Stimulated activated CD8-positive, alpha-beta memory T cell treated with anti-CD3 and anti-CD28 coated beads, Interleukin-15, amount 100 ng/mL, for 1 hour (primary cell): ENCODE measurements at regions not wholly inside any gene's neighbourhood (a gene's known extent, or its start where the extent isn't known, plus 50 kb on each side); places are given as distances from the start of the nearest gene placed in this dataset.
"Not testable (repeated sequence)": the region's sequence is repeated elsewhere in the genome, so short reads cannot be mapped to it uniquely, and the experiment has no call there.

Experiments
- DNase-seq: peaks from one replicate; pipeline ENCODE4 v3.0.0-alpha.2; 2020; ENCODE audit warnings: low read depth

DNA sequence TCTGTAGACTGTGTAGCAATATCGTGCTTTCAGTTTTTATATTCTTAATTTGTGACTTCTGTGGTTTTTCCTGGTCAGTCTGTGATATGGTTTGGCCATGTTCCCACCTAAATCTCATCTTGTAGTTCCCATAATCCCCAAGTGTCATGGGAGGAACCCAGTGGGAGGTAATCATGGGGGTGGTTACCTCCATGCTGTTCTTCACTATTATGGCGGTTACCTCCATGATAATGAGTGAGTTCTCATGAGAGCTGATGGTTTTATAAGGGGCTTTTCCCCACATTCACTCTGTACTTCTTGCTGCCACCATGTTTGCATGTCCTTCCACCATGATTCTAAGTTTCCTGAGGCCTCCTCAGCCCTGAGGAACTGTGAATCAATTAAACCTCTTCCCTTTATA lies 169.8 kb downstream of the LEPR start:
- DNase-seq = no peak

DNA sequence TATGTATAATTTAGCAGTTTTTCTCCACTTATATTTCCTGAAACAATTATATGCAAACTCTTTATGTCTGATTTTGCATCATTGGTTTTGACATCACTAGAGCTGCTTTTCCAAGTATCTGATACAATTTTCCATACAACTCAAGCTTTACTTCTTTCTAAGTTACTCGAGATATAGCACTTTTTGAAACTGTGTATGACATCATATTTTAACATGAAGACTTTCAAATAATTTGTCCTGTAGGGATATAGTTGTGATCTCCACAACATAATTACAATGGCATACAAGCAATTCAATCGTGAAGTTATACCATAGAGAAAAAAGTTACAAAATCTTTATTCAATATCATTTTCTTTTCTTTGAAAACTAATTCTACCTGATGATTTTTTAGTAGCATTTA lies 173.0 kb downstream of the LEPR start:
- DNase-seq = no peak

DNA sequence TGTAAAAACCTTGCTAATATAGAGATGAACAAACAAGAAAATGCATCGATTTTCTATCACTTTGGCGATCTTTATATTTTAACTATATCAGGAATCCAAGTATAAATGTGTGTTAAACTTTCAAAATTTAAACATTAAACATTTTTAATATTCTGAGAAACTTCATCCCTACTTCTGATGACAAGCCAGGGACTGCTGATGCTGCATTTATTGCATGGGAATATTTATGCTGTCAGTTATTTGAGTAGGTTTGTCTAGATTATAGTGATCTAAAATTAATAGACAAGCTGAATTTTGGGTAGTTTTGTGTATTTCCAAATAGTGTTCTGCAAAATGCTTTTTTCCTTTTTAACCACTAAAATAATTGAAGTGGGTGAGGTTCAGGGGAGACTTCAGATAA lies 175.3 kb downstream of the LEPR start:
- no peak for DNase-seq

DNA sequence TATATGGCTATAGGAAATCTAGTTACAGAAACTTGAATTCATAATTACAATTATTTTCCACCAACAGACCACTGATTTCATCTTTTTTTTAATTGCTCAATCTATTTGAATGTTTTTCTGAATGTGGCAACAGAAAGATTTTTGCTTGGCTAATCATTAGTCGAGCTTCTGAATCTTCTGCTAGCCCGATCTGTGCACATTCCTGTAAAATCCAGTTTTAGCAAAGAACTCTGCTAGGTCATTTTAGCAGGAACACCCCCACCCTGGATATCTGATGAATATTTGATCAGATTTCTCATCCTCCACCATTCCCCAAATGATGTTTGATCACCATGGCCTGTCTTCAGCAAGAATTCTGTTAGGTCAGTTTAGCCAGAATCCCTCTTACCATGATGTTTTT lies 176.3 kb downstream of the LEPR start:
- DNase-seq = no peak

DNA sequence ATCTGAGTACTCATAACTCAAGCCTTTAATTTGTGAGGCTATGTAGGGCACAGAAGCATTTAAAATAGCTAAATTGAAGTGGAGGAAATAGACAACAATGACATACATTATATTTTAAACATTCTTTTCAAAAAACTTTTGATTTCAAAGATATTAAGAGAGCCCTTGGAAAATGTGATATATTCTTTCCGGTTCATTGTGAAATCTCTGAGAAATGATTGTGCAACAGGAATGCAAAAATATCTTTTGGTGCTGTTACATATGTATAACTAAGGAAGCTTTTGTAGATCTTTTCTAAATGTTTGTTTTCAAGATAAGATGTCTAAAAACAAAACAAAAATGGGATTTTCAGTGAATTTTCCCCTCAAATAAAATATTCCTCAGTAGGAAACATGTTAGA lies 185.2 kb downstream of the LEPR start:
- no peak for DNase-seq

DNA sequence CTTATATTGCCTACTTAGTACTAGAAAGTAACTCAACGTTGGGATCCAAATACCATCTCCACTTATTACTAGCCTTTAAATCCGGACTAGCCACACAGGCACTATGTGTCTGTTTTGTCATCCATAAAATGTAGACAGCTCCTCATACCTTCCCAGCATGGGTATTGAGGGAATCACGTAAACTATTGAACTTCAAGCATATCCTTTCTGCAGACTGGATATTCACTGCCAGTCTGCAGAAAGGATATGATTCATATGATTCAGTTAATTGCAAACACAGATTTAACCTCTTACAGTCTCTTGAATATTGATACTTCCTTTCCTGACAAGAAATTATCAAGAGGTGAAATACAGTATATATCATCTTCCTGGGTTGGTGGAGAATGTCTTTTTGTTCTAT lies 186.0 kb downstream of the LEPR start:
- no peak for DNase-seq

DNA sequence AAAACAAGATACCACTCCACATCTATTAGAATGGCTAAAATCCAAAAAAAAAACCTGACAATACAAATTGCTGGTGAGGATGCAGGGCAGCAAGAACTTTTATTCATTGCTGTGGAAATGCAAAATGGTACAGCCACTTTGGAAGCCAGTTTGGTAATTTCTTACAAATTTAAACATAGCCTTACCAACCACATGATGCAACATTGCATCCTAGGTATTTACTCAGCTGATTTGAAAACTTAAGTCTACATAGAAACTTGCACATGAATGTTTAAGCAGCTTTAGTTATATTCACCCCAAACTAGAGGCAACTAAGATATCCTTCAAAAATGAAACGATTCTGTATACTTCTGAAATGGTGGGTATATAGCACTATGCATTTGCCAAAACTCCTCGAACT lies 178.8 kb upstream of the PDE4B start:
- DNase-seq = no peak

DNA sequence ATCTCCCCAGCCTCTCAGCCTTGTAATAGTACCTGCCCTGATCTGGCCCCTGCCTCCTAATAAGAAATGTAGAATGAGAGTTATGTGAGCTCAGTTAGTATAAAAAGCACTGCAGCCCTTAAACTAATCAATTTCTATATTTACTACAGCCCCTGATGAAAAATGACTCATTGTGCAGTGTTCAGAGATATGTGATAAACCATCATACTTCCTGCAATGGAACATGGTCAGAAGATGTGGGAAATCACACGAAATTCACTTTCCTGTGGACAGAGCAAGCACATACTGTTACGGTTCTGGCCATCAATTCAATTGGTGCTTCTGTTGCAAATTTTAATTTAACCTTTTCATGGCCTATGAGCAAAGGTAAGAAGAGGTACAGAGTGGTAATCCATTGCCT lies 176.8 kb upstream of the PDE4B start:
- no peak for DNase-seq

DNA sequence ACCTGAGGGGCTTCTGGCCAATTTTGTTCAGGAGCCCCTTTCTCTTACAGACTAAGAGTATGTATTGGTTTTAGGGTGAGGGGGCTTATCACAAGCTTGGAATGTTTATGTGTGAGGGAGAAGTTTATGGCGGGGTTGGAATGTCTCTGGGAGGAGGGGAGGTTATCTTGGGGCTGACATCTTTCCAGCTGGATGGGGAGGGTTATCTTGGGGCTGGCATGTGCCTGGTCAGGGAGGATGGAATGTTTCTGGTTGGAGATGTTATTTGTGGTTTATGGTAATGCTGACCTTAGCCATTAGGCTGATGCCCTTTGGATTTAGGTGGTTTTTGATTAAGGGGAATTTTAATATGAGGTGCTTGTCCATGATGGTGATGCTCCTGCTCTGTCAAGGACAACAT lies 171.0 kb upstream of the PDE4B start:
- DNase-seq = not testable (repeated sequence)

DNA sequence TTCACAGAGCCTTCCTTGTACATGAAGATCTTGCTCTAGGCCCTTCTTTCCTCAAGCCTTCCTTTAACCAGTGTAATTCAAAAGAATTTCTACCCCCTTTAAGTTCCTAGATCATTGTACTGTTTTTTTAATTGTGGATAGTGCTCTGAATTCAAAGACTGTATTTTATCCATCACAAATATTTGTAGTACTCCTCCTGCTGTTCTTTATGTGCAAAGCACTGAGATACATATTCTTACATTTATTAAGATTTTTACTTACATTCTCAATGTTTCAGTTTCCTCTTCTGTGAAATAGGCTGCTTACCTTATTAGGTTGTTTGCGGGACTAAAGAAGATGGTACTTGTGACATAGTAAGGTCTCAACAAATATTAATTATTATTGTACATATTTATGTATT lies 168.8 kb upstream of the PDE4B start:
- DNase-seq = no peak

DNA sequence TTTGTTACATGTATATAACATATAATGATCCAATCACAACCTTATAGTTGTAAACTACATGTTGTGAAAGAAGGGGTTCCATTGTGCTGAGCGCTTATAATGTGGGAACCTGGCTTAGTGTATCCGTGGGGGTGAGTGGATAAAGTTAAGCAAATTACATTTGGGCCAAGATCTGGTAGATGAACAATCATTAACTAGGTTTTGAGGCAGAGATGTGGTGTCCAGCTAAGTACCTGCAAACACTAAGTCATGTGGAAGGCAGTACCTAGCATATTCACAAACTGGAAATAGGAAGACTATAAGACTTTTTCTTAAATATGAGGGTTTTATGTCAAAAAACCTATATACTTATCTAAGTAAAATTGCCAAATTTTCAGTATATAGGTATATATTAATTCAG lies 167.2 kb upstream of the PDE4B start:
- DNase-seq = no peak

DNA sequence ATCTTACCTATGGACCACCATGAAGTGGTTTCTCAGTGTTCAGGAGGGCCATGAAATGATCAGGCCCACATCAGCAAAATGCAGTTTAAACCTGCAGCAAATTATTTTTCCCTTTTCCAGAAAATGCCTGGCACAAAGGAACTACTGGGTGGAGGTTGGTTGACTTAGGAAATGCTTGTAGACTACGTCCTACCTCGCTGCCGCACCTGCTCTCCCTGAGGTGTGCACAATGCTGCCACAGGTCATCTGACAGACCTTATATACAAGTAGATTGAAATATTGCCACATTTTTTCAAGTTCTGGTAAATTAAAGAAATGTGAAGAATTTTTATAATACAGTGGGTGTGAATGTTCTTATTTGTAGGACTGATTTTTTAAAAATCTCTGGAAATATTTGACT lies 166.7 kb upstream of the PDE4B start:
- no peak for DNase-seq

DNA sequence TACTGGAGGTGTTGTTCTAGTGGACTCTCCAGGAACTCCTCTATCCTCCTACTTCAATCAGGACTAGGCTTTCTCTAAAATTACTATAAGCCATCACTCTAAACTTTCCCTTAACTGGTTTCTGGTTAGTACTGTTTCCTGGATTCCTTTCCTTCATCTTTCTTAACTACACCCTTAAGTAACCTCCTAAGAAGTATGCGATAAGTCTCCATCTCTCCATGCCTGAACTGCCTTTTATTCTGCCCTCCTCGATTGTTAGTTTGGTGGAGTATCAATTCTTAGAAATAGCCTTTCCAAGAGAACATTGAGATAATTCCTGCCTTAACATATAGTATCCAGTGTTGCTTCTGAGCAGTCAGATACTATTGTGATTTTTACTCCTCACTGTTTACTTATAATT lies 162.9 kb upstream of the PDE4B start:
- no peak for DNase-seq

DNA sequence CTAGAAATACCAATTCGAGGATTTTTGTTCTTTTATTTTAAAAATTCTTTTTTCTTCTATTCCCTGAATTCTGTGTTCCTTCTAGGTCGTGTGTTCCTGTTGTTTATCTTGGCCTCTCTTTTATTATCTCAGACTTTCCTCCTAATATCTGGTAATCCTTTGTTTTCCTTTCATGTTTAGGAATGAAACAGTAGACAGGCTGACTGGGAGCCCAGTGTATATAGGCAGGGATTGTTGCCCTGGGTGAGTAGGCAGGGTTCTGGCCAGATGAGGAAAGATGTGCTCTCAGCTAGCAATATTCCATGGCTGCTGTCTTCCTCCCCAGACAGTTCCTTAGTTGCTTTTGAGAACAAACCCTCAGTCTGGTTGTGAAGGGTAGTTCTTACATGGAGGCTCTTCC lies 161.8 kb upstream of the PDE4B start:
- DNase-seq = no peak

DNA sequence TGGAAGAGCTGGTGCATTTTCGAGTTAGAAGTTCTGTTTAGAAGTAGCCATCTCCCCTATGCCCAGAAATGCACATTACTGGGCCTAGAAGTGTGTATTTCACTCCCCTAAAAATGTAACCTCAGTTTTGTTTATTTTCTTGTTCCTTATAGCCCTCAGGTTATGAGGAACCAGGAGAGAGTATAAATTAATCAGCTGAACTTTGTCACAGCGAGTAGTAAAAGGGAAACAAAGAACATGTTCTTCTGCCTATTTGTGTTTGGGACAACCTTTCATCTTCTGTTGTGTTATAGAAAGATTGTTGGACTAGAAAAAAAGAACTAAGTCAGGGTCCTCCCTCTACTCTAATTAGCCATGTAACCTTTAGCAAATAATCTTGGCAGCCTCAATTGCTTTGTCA lies 160.5 kb upstream of the PDE4B start:
- no peak for DNase-seq

DNA sequence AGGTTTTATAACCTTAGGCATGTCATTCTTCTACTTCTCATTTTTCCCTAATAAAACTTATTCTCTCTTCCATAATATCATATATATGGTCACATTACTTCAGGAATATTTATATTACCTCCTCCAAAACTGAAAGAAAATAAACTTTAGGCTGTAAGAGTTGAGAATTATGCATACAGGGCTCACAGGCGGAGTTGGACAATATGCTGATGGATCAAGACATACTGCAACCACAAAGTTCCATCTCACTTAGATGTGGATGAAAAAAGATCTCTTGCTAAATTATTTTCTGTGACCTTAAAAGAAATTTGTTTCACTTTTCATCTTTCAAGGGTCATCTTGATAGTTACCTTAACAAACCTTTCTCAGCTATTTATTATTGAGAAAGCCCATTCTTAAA lies 152.6 kb upstream of the PDE4B start:
- DNase-seq = no peak

DNA sequence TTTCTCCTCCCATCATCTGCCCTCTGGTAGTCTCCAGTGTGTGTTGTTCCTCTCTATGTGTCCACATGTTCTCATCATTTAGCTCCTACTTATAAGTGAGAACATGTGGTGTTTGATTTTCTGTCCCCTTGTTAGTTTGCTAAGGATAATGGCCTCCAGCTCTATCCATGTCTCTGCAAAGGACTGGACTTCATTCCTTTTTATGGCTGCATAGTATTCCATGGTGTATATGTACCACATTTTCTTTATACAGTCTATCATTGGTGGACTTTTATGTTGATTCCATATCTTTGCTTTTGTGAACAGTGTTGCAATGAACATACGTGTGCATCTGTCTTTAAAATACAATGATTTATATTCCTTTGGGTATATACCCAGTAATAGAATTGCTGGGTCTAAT lies 143.5 kb upstream of the PDE4B start:
- not testable (repeated sequence) for DNase-seq

DNA sequence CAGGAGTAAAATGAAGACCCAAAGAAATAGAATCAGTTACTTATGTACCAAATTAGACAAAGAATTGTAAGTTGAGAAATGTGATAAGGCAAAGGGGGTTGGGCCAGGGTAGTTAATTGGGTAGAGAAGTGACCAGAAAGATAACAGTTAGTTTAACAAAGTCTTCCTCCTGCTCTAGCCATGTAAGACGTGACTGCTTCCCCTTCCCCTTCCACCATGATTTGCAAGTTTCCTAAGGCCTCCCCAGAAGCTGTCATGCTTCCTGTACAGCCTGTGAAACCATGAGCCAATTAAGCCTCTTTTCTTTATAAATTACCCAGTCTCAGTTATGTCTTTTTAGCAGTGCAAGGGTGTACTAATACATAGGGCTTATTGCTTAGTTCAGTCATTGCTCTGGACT lies 142.0 kb upstream of the PDE4B start:
- no peak for DNase-seq

DNA sequence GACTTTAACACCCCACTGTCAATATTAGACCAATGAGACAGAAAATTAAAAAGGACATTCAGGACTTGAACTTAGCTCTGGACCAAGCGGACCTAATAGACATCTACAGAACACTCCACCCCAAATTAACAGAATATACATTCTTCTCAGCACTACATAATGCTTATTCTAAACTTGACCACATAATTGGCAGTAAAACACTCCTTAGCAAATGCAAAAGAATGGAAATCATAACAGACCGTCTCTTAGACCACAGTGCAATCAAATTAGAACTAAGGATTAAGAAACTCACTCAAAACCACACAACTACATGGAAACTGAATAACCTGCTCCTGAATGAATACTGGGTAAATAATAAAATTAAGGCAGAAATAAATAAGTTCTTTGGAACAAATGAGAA lies 138.2 kb upstream of the PDE4B start:
- not testable (repeated sequence) for DNase-seq

DNA sequence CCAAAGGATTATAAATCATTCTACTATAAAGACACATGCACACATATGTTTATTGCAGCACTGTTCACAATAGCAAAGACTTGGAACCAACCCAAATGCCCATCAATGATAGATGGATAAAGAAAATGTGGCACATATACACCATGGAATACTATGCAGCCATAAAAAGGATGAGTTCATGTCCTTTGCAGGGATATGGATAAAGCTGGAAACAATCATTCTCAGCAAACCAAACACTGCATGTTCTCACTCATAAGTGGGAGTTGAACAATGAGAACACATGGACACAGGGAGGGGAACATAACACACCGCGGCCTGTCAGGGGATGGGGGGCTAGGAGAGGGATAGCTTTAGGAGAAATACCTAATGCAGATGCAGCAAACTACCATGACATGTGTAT lies 135.1 kb upstream of the PDE4B start:
- not testable (repeated sequence) for DNase-seq

DNA sequence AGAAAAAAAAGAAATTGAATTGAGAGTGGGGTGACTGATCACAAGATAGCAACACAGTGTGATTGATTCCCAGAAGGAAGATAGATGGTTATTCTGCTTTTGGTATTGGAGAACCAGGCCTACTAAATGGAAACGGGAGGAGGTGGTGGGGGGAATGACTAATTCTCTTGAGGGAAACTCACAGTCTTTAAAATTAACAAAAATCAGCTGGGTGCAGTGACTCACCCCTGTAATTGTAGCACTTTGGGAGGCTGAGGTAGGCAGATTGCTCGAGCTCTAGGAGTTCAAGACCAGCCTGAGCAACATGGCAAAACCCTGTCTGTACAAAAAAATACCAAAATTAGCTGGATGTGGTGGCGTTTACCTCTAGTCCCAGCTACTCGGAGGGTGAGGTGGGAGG lies 134.6 kb upstream of the PDE4B start:
- no peak for DNase-seq

DNA sequence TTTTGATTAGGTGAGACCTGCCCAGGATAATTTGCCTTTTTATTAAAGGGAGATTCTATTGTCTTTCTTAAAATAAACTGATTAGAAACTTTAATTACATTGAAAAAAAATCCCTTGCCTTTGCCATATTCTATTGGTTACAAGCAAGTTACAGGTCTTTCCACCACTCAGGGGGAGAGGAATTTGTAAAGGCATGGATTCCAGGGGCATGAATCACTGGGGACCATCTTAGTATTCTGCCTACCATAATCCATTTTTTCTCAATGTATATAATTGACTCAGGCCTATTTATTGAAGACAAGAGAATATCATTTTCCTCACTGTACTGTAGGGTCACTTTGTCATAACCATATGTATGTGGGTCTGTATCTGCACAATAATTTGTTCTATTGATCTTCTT lies 124.3 kb upstream of the PDE4B start:
- DNase-seq = no peak

DNA sequence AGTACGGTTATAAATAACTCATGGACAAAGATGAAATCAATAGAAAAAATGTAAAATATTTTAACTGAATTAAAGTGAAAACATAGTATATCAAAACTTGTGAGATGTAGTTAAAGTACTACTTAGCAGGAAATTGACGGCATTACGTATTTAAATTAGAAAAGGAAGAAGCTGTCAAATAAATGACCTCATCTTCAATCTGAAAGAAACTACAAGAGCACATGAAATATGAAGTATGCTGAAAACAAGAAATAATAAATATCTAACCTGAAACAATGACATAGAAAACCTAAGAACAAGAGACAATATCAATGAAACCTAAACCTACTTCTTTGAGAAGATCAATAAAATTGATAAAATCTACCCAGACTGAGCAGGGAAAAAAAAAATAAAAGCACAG lies 122.2 kb upstream of the PDE4B start:
- no peak for DNase-seq

DNA sequence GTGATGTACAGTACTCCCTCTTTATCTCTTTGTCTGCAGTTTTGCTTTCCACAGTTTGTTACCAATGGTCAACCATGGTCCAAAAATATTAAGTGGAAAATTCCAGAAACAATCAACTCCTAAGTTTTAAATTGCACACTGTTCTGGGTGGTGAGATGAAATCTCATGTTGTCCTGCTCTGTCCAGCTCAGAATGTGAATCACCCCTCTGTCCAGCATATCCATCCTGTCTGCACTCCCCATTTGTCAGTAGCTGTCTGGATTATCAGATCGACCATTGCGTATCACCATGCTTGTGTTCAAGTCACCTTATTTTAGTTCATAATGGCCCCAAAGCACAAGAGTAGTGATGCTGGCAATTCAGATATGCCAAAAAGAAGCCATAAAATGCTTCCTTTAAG lies 118.2 kb upstream of the PDE4B start:
- no peak for DNase-seq

DNA sequence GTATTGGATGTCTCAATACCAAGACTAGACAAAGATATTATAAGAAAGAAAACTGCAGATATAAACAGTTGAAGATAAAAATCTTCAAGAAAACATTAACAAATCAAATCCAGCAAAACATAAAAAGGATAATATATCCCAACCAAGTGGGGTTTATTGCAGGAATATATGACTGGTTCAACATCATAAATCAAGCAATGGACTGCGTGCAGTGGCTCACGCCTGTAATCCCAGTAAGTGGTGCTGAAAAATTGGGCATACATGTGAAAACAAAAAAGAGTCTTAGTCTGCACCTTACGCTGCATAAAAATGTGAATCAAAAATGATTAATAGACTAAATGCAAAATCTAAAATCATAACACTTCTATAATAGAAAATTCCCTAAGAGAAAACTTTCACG lies 112.9 kb upstream of the PDE4B start:
- no peak for DNase-seq

DNA sequence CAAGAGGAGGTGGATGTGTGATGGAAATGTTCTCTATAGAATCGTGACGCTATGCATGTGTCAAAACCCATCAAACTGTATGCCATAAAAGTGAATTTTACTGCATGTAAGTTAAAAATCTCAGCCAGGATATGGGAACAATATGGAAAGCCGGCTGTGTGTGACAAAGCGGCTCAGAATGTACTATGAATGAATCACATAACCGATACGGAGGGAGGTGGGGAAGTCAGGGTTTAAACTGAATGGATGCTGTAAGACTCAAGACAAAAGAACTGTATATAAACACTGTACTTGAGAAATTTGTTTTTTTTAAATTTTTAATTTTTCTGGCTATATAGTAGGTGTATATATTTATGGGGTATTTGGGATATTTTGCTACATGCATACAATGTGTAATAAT lies 111.6 kb upstream of the PDE4B start:
- no peak for DNase-seq
